GM13977 (cell line): ENCODE measurements at regions not wholly inside any gene's neighbourhood (a gene's known extent, or its start where the extent isn't known, plus 50 kb on each side); places are given as distances from the start of the nearest gene placed in this dataset.

Experiments used
- DNase-seq: peaks from one replicate; pipeline ENCODE4 v3.0.0; 2012; ENCODE audit warnings: low spot score
- in situ Hi-C: fragments of 300-500 bp; cut with MboI; formaldehyde crosslinking; loops from one replicate; pipeline ENCODE4 v1.12.0; 2022; ENCODE audit warnings: low sequenced_read_pairs, low pct_unique_long_range_greater_than_20kb, mixed read lengths, inconsistent platforms; ENCODE audit not compliant: unreplicated experiment
- TF ChIP-seq, protein P1 (sequence below): IDR thresholded peaks from 2 replicates; pipeline ENCODE4 v1.5.1; 2012; ENCODE audit warnings: mild to moderate bottlenecking, control low read depth; ENCODE audit not compliant: insufficient read depth; ENCODE audit errors: extremely low read depth, missing control alignments

DNA sequence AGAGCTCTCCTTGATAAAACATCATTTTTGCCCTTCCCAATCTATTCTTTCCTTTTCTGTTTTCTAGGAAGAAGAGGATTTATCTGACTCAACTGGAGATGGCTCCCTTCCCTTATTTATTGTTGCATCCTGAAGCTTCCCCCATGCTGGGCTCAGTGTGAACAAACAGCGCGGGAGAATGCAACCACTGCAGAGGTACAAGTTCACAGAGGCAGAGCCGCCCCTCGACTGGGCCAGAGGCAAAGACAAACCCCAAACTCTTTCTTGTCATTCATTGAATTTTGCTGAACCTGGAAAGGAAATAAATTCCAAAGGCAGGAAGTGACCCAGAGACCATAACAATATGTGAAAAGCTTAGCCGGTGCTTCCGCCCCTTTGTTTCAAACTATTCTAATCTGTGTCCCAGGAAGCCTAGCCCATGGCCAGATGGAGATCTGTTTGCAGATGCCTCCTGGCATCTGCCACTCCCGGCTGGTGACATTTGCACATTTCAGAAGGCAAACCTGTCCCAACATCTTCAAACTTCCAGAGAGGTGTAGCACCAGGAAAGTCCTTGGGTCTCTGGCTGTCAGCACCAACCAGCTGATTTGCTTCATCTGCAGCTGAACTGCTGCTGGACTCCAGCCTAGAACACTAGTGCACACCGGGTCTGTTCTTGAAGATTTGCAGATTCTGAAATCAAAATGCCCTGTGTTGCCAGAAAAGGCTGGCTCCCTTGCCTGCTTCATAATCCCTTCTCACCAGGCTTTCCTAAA is 79.4 kb upstream of the MAP4K3 start:
- in situ Hi-C loops: no loop called here
- TF ChIP-seq, protein P1, sequence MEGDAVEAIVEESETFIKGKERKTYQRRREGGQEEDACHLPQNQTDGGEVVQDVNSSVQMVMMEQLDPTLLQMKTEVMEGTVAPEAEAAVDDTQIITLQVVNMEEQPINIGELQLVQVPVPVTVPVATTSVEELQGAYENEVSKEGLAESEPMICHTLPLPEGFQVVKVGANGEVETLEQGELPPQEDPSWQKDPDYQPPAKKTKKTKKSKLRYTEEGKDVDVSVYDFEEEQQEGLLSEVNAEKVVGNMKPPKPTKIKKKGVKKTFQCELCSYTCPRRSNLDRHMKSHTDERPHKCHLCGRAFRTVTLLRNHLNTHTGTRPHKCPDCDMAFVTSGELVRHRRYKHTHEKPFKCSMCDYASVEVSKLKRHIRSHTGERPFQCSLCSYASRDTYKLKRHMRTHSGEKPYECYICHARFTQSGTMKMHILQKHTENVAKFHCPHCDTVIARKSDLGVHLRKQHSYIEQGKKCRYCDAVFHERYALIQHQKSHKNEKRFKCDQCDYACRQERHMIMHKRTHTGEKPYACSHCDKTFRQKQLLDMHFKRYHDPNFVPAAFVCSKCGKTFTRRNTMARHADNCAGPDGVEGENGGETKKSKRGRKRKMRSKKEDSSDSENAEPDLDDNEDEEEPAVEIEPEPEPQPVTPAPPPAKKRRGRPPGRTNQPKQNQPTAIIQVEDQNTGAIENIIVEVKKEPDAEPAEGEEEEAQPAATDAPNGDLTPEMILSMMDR: no peak
- no peak for DNase-seq

DNA sequence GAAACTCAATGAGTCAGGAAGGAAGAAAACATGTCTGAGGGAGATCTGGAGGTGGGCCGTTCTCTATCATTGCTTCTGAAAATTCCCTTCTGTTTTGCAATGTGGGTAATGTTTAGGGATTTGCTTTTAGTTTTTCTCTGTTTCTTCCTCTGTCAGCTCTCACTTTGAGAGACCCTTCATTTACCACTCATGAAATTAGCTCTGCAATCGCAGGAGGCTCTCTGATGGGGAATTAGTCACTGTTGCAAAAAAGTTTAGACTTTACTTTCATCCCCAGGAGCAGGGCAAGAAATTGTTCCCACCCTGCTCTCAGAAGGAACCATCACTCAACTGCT is 80.0 kb upstream of the MAP4K3 start:
- TF ChIP-seq, protein P1: no peak
- in situ Hi-C loops: no loop called here

DNA sequence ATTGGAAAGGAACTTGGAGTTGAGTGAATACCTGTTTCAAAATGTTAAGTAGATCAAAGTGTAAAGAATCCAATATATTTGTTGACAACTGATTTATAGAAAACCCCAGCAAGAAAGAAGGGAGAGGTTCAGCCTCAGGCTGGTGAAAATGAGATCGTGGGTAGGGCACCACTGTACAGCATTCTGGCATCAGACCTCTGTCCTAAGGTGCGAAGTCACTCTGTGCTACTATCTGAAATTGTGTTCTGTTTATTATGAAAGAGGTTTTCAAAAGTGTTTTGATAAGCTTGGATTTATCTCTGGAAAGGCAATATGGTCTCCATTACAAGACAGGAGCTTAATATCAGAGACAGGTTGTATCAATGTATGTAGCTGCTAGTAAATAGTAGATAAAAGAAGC is 80.5 kb upstream of the MAP4K3 start:
- TF ChIP-seq, protein P1: no peak
- no peak for DNase-seq
- in situ Hi-C loops: no loop called here

More for the DNA sequence above, 80.0 kb upstream of the MAP4K3 start:
- DNase-seq: no peak

DNA sequence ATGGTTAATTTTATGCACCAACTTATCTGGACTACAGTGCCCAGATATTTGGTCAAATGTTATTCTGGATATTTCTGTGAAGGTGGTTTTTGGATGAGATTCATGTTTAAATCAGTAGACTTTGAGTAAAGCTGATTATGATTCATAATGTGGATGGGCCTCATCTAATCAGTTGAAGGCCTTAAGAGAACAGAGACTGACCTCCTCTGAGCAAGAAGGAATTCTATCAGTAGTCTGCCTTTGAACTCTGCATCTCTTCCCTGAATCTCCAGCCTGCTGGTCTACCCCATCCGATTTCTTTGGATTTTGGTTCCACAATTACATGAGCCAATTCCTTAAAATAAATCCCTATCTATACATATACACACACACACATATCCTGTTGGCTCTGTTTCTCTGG is 82.8 kb upstream of the MAP4K3 start:
- no peak for DNase-seq
- in situ Hi-C loops: no loop called here
- TF ChIP-seq, protein P1: no peak

DNA sequence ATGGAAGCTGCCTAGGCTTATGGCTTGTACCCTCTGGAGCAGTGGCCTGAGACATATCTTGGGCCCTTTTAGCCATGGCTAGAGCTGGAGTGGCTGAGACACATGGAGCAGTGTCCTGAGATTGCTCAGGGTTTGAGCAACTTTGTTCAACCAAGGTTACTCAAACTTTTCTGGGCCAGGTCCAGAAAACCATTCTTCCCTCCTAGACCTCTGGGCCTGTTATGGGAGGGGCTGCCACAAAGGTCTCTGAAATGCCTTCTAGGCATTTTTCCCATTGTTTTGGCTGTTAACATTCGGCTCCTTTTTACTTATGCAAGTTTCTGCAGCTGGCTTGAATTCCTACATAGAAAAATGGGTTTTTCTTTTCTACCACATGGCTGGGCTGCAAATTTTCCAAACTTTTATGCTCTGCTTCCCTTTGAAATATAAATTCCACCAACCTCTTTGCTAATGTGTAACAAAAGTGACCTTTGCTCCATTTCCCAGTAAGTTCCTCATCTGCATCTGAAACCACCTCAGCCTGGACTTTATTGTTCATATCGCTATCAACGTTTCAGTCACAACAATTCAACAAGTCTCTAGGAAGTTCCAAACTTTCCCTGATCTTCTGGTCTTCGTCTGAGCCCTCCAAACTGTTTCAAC is 84.9 kb upstream of the MAP4K3 start:
- TF ChIP-seq, protein P1: no peak
- DNase-seq: no peak
- in situ Hi-C loops: no loop called here

DNA sequence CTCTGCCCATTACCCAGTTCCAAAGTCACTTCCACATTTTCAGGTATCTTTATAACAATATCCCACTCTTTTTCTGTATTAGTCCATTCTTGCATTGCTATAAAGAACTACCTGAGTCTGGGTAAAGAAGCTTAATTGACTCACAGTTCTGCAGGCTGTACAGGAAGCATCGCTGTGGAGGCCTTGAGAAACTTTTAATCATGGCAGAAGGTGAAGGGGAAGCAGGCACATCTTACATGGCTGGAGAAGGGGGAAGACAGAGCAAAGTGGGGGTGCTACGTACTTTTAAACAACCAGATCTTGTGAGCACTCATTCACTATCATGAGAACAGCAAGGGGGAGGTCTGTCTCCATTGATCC is 85.4 kb upstream of the MAP4K3 start:
- TF ChIP-seq, protein P1: no peak
- in situ Hi-C loops: no loop called here
- DNase-seq: no peak
